Liver (tissue), 8 donors: ENCODE measurements at regions not wholly inside any gene's neighbourhood (a gene's known extent, or its start where the extent isn't known, plus 50 kb on each side); places are given as distances from the start of the nearest gene placed in this dataset.

ENCODE experiments used
- DNase-seq: peaks from one replicate; pipeline ENCODE4 v3.0.0-alpha.2; 2017; ENCODE audit warnings: low spot score
- H3K27ac ChIP-seq, 2 donors: one replicate each; pipeline ENCODE4 v1.7.0; 2013; ENCODE audit warnings: inconsistent platforms in 2 of 2, low read length in 2 of 2, control low read depth in 1 of 2, low read depth in 1 of 2, mild to moderate bottlenecking in 1 of 2
- H3K27me3 ChIP-seq, 4 donors: one replicate each; pipeline versions ENCODE4 v1.6.1 to v1.7.0; 2013; ENCODE audit warnings: low read length in 3 of 4, inconsistent platforms in 1 of 4, mild to moderate bottlenecking in 1 of 4, moderate library complexity in 1 of 4; ENCODE audit not compliant: control insufficient read depth in 4 of 4, insufficient read depth in 4 of 4
- H3K36me3 ChIP-seq, 4 donors: one replicate each; pipeline versions ENCODE4 v1.6.1 to v1.7.0; 2013; ENCODE audit warnings: low read length in 3 of 4, mild to moderate bottlenecking in 3 of 4, low read depth in 1 of 4, moderate library complexity in 1 of 4; ENCODE audit not compliant: control insufficient read depth in 4 of 4, insufficient read depth in 3 of 4
- H3K4me1 ChIP-seq, 4 donors: one replicate each; pipeline versions ENCODE4 v1.6.1 to v1.7.0; 2013; ENCODE audit warnings: low read length in 3 of 4, mild to moderate bottlenecking in 3 of 4, moderate library complexity in 1 of 4; ENCODE audit not compliant: control insufficient read depth in 4 of 4, insufficient read depth in 4 of 4
- H3K4me3 ChIP-seq, 3 donors: one replicate each; pipeline versions ENCODE4 v1.6.1 to v1.7.0; 2013; ENCODE audit warnings: low read length in 3 of 3, control low read depth in 1 of 3, low read depth in 1 of 3, mild to moderate bottlenecking in 1 of 3
- H3K9ac ChIP-seq, 2 donors: one replicate each; pipeline ENCODE4 v1.7.0; 2013; ENCODE audit warnings: low read length in 2 of 2, mild to moderate bottlenecking in 2 of 2, moderate library complexity in 2 of 2, control low read depth in 1 of 2, low read depth in 1 of 2
- H3K9me3 ChIP-seq, 4 donors: one replicate each; pipeline versions ENCODE4 v1.6.1 to v1.7.0; 2013; ENCODE audit warnings: low read length in 3 of 4; ENCODE audit not compliant: control insufficient read depth in 4 of 4
- ATF3 ChIP-seq: IDR thresholded peaks from 2 replicates; pipeline ENCODE4 v1.6.1; 2016; ENCODE audit warnings: antibody characterized with exemption
- CTCF ChIP-seq: fragments of 150-350 bp; IDR thresholded peaks from 2 replicates; pipeline ENCODE4 v1.5.1; 2017; ENCODE audit warnings: improper control_type of control experiment, low read depth, low read length; ENCODE audit not compliant: missing input control
- EGR1 ChIP-seq, 2 donors: IDR thresholded peaks; 2 replicates each; pipeline ENCODE4 v1.6.1; 2016 to 2018; ENCODE audit warnings: antibody characterized with exemption in 2 of 2, low read depth in 2 of 2
- FOXA1 ChIP-seq: IDR thresholded peaks from 2 replicates; pipeline ENCODE4 v1.6.1; 2016; ENCODE audit warnings: antibody characterized with exemption
- FOXA2 ChIP-seq: IDR thresholded peaks from 2 replicates; pipeline ENCODE4 v1.6.1; 2016; ENCODE audit warnings: antibody characterized with exemption
- GABPA ChIP-seq, 2 donors: IDR thresholded peaks in 1 of 2; conservative IDR thresholded peaks in 1 of 2; 2 replicates each; pipeline ENCODE4 v1.6.1; 2016; ENCODE audit warnings: antibody characterized with exemption in 2 of 2, mild to moderate bottlenecking in 1 of 2, moderate library complexity in 1 of 2
- HNF4A ChIP-seq, 2 donors: conservative IDR thresholded peaks; 2 replicates each; pipeline ENCODE4 v1.6.1; 2016; ENCODE audit warnings: antibody characterized with exemption in 2 of 2, mild to moderate bottlenecking in 2 of 2
- HNF4G ChIP-seq: IDR thresholded peaks from 2 replicates; pipeline ENCODE4 v1.6.1; 2016; ENCODE audit warnings: antibody characterized with exemption
- JUND ChIP-seq, 2 donors: IDR thresholded peaks; 2 replicates each; pipeline ENCODE4 v1.6.1; 2016; ENCODE audit warnings: antibody characterized with exemption in 2 of 2
- MAX ChIP-seq: IDR thresholded peaks from 2 replicates; pipeline ENCODE4 v1.6.1; 2016; ENCODE audit warnings: antibody characterized with exemption
- NR2F2 ChIP-seq: IDR thresholded peaks from 2 replicates; pipeline ENCODE4 v1.6.1; 2016; ENCODE audit warnings: antibody characterized with exemption
- RAD21 ChIP-seq, 2 donors: IDR thresholded peaks; 2 replicates each; pipeline ENCODE4 v1.6.1; 2016; ENCODE audit warnings: antibody characterized with exemption in 2 of 2, mild to moderate bottlenecking in 2 of 2
- RXRA ChIP-seq, 2 donors: IDR thresholded peaks; 2 replicates each; pipeline ENCODE4 v1.6.1; 2017 to 2018; ENCODE audit warnings: antibody characterized with exemption in 2 of 2, mild to moderate bottlenecking in 1 of 2
- SP1 ChIP-seq: IDR thresholded peaks from 2 replicates; pipeline ENCODE4 v1.6.1; 2018; ENCODE audit warnings: antibody characterized with exemption, mild to moderate bottlenecking
- TAF1 ChIP-seq: conservative IDR thresholded peaks from 2 replicates; pipeline ENCODE4 v1.6.1; 2016; ENCODE audit warnings: antibody characterized with exemption, mild to moderate bottlenecking
- YY1 ChIP-seq: IDR thresholded peaks from 2 replicates; pipeline ENCODE4 v1.6.1; 2016; ENCODE audit warnings: antibody characterized with exemption, mild to moderate bottlenecking
- ZBTB33 ChIP-seq: IDR thresholded peaks from 2 replicates; pipeline ENCODE4 v1.6.1; 2016; ENCODE audit warnings: antibody characterized with exemption
- WGBS: extraction: QIAGEN DNeasy Blood & Tissue Kit; methylation state at CpG from one replicate; pipeline ENCODE4 v1.1.7; 2013; 5-methylcytosine and 5-hydroxymethylcytosine counted together
- donor health status: healthy.
- donor health status: healthy.
- donor health status: healthy.
- donor health status: healthy.
- donor health status: healthy.

GRCh38 chr13:112213467-112214255 is 146.7 kb downstream of the SOX1 start (continued):
- TF ChIP-seq FOXA1 (peak; percentile 90), ZBTB33 (no peak), TAF1 (peak; percentile 29), HNF4G (peak; percentile 42), SP1 (peak; percentile 85)

GRCh38 chr13:112215871-112216270 is 148.9 kb downstream of the SOX1 start:
- H3K4me1 ChIP-seq: peaks cover 0 to 10% (median 2%) of the 10 kb centered on the region in 4 donors
- H3K4me3 ChIP-seq: no peak overlapping the region
- H3K27me3 ChIP-seq: no peaks in the 10 kb centered on the region
- 87% methylated on average over 19 of the region's 19 CpGs for WGBS
- no peak for DNase-seq
- no peak for TF ChIP-seq TAF1
- TF ChIP-seq ATF3: no peak
- TF ChIP-seq JUND (IDR thresholded peaks at IDR 0.05): no peak
- no peak for TF ChIP-seq YY1
- TF ChIP-seq GABPA (IDR thresholded peaks at IDR 0.05 in 1 of 2, conservative IDR thresholded peaks at IDR 0.05 in 1 of 2): no peak
- TF ChIP-seq RAD21 (IDR thresholded peaks at IDR 0.05): no peak
- no peak for TF ChIP-seq CTCF
- no peak for TF ChIP-seq RXRA (IDR thresholded peaks at IDR 0.05)
- no peak for TF ChIP-seq ZBTB33
- no peak for TF ChIP-seq FOXA1
- no peak for TF ChIP-seq NR2F2
- no peak for TF ChIP-seq SP1
- no peak for TF ChIP-seq MAX
- no peak for TF ChIP-seq FOXA2
- no peak for TF ChIP-seq EGR1 (IDR thresholded peaks at IDR 0.05; ENCODE audit: low read depth in 2 of 2)
- no peak for TF ChIP-seq HNF4G
- TF ChIP-seq HNF4A (conservative IDR thresholded peaks at IDR 0.05): no peak
- no peaks in the 10 kb centered on the region for H3K9me3 ChIP-seq
- no peaks in the 10 kb centered on the region for H3K36me3 ChIP-seq
- H3K27ac ChIP-seq: no peak overlapping the region
- H3K9ac ChIP-seq: no peak overlapping the region
